Activated naive CD4-positive, alpha-beta T cell treated with anti-CD3 and anti-CD28 coated beads for 36 hours (primary cell): ENCODE measurements at regions not wholly inside any gene's neighbourhood (a gene's known extent, or its start where the extent isn't known, plus 50 kb on each side); places are given as distances from the start of the nearest gene placed in this dataset.

Source experiments
- CTCF ChIA-PET: fragments of 350-600 bp; sonication (Branson Sonifier 250); formaldehyde crosslinking; loops from one replicate; lab custom pipeline; 2021; ENCODE audit warnings: antibody characterized with exemption; lab: Charles Lee
- DNase-seq: peaks from one replicate; pipeline ENCODE4 v3.0.0-alpha.2; 2020
- H3K27ac Mint-ChIP-seq: one replicate; pipeline ENCODE4 v1.8.0; 2021; ENCODE audit warnings: mild to moderate bottlenecking, mixed read lengths
- H3K27me3 Mint-ChIP-seq: one replicate; pipeline ENCODE4 v1.8.0; 2021; ENCODE audit warnings: low read depth, mixed read lengths
- H3K36me3 Mint-ChIP-seq: one replicate; pipeline ENCODE4 v1.8.0; 2021; ENCODE audit warnings: low read depth, mixed read lengths
- H3K4me1 Mint-ChIP-seq: one replicate; pipeline ENCODE4 v1.8.0; 2021; ENCODE audit warnings: low read depth, mixed read lengths
- H3K4me3 Mint-ChIP-seq: one replicate; pipeline ENCODE4 v1.8.0; 2021; ENCODE audit warnings: mild to moderate bottlenecking, moderate library complexity, mixed read lengths
- H3K9me3 Mint-ChIP-seq: one replicate; pipeline ENCODE4 v1.8.0; 2021; ENCODE audit warnings: mixed read lengths
- intact Hi-C: fragments of 100-400 bp; cut with micrococcal nuclease; formaldehyde crosslinking; loops from one replicate; pipeline ENCODE4 v1.15.1; 2023

DNA sequence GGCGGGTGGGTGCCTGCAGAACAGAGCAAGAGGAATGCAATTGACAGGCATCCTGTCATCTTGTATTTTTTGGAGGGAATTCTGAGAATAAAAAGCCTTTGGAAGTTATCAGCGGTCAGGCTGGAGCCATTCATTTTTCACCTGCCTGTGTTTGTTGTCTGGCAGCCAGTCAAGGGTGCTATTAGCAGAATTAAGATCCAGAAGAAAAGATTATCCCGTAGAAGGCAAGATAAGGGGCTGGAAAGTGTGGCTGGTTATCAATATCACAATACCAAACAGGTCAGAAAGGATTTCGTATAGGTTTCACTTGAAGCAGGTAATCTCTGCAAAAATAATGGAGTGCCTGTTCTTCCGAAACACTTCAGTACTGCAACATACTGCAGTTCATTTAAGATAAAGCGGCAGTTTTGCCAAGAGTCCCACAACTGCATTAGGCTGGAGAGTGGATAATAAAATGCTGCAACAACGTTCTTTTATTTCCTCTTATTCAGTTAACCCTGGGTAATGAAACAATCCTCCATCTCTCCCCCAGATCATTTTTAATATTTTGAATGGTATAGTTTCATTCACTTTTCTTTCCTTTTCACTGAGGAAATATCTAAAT is 171.2 kb upstream of the CDKN3 start:
- H3K27ac Mint-ChIP-seq: no peak overlapping the region
- H3K36me3 Mint-ChIP-seq: no peaks in the 10 kb centered on the region
- H3K27me3 Mint-ChIP-seq: peaks cover 33% of the 10 kb centered on the region
- intact Hi-C loops: no loop called here
- no peak for DNase-seq
- no peaks in the 10 kb centered on the region for H3K9me3 Mint-ChIP-seq
- CTCF ChIA-PET: no interaction called here
- no peak overlapping the region for H3K4me3 Mint-ChIP-seq
- peaks cover 4% of the 10 kb centered on the region for H3K4me1 Mint-ChIP-seq

DNA sequence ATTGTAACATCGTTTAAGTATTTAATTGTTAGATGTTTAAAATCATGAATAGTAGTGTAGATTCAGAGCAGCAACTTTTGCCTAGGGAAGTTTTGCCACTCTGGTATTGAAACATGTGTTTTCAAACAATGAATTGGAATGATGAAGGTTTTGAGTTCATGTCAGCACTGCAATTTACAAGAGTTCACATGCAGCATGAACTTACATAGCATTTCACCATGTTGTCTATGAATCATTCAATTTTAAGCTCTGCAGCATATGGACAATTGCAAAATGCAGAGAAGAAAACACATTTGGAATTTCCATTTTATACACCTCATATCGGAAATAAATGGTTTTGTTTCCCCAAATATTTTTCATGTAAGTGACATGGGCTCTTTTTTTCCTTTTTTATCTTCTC is 170.7 kb upstream of the CDKN3 start:
- CTCF ChIA-PET: no interaction called here
- intact Hi-C loops: no loop called here
- Mint-ChIP-seq H3K27me3 (peaks cover 30% of the 10 kb centered on the region), H3K27ac (no peak overlapping the region), H3K36me3 (no peaks in the 10 kb centered on the region), H3K9me3 (no peaks in the 10 kb centered on the region), H3K4me3 (no peak overlapping the region), H3K4me1 (no peaks in the 10 kb centered on the region)
- DNase-seq: no peak

DNA sequence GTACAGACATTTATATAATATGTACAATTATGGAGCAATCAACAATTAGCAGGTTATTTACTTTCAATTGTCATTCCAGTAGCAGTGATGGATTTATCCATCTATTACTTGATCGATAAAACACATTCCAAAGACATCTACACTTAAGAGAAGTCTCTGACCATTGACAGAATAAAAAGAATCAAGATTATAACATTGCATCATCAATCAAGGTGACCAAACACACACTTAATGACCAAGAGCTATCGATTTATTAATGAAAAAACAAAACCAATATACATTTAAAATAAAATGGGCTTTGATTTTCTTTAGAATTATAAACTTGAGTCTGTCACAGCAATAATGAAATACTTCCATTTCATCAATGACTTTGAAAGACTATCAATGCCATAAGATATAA is 170.2 kb upstream of the CDKN3 start:
- Mint-ChIP-seq H3K4me1 (no peaks in the 10 kb centered on the region), H3K27ac (no peak overlapping the region), H3K9me3 (no peaks in the 10 kb centered on the region), H3K4me3 (no peak overlapping the region), H3K36me3 (no peaks in the 10 kb centered on the region), H3K27me3 (peaks cover 27% of the 10 kb centered on the region)
- intact Hi-C loops: no loop called here
- no peak for DNase-seq
- CTCF ChIA-PET: no interaction called here

DNA sequence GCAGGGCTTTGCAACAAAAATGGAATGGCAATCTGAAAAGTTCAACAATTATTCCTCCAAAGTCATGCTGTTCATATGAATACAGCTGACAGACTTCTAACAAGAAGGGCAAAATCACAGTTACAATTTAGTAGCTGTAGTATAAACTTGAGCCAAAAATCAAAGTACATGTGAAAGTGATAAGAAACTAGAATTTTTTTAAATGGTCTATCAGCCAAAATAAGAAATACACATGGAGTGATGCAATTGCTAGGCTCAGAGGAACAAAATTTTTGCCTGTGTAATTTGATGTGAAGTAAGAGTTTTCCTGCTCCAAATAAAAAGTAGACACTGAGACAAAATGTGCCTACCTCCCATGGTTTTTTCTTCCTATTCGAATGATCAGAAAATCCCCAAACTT is 167.7 kb upstream of the CDKN3 start:
- intact Hi-C loops: no loop called here
- DNase-seq: no peak
- Mint-ChIP-seq H3K4me1 (no peaks in the 10 kb centered on the region), H3K27ac (no peak overlapping the region), H3K9me3 (no peaks in the 10 kb centered on the region), H3K36me3 (no peaks in the 10 kb centered on the region), H3K27me3 (peaks cover 12% of the 10 kb centered on the region), H3K4me3 (no peak overlapping the region)
- CTCF ChIA-PET: no interaction called here

DNA sequence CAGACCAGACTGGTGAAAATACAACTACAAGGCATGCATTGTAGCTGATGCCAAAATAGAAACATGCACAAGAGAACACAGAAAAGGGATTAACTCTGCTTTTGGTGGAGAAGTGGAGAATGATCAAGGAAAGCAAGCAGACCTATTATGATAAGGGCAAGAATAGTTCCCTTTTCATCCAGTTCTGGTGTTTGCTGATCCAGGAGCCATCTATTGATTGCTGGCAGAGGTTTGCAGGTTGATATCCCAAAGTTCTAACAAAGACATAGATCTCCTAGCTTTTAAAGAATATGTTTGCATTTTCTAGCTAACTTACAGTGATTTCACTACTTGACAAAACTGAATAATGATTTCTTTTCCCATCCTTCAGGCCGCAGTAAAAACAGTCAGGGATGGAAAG is 166.2 kb upstream of the CDKN3 start:
- H3K9me3 Mint-ChIP-seq: no peaks in the 10 kb centered on the region
- DNase-seq: no peak
- H3K4me3 Mint-ChIP-seq: no peak overlapping the region
- CTCF ChIA-PET: no interaction called here
- H3K36me3 Mint-ChIP-seq: no peaks in the 10 kb centered on the region
- peaks cover 12% of the 10 kb centered on the region for H3K27me3 Mint-ChIP-seq
- no peaks in the 10 kb centered on the region for H3K4me1 Mint-ChIP-seq
- H3K27ac Mint-ChIP-seq: no peak overlapping the region
- intact Hi-C loops: no loop called here

DNA sequence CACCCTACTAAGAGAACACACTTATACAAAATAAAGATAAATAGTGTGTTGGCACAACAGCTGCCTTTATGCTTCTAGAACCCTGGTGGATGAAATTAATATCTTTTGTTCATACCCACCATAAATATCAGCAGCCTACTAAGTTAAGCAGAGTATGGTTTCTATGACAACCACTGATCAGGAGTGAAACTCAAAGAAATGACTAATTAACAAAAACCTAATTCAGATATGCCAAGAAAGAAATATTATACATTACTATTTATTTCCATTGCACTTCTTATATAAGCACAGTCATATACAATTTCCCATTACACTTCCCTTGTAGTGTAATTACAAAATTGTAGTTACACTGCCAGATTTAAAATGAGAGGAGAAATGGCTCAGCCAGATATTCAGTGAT is 164.1 kb upstream of the CDKN3 start:
- CTCF ChIA-PET: no interaction called here
- no peak overlapping the region for H3K4me3 Mint-ChIP-seq
- no peaks in the 10 kb centered on the region for H3K4me1 Mint-ChIP-seq
- H3K36me3 Mint-ChIP-seq: no peaks in the 10 kb centered on the region
- peaks cover 12% of the 10 kb centered on the region for H3K27me3 Mint-ChIP-seq
- no peak for DNase-seq
- H3K27ac Mint-ChIP-seq: no peak overlapping the region
- H3K9me3 Mint-ChIP-seq: no peaks in the 10 kb centered on the region
- intact Hi-C loops: no loop called here

DNA sequence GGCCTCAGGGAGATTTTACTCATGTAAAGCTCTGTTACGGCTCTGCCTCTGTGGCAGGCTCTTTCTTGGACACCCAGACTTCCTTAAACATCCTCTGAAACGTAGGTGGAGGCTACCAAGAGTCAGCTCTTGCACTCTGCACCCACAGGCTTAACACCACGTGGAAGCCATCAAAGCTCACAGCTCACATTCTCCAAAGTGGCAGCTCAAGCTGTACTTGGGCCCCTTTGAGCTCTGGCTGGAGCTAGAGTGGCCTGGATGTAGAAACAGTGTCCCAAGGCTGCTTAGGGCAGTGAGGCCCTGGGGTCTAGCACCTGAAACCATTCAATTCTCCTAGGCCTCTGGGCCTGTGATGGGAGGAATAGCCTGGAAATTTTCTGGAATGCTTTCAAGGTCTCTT is 155.3 kb upstream of the CDKN3 start:
- CTCF ChIA-PET: interaction anchor here (0.5 to 0.6 kb wide), 2 partner anchors 66 to 656 kb away, joined by 3 to 4 read pairs; no protein-coding TSS in a partner anchor
- Mint-ChIP-seq H3K36me3 (no peaks in the 10 kb centered on the region), H3K27ac (no peak overlapping the region), H3K4me3 (no peak overlapping the region), H3K9me3 (peaks cover 2% of the 10 kb centered on the region), H3K4me1 (no peaks in the 10 kb centered on the region), H3K27me3 (no peaks in the 10 kb centered on the region)
- DNase-seq: no peak
- intact Hi-C loops: no loop called here

DNA sequence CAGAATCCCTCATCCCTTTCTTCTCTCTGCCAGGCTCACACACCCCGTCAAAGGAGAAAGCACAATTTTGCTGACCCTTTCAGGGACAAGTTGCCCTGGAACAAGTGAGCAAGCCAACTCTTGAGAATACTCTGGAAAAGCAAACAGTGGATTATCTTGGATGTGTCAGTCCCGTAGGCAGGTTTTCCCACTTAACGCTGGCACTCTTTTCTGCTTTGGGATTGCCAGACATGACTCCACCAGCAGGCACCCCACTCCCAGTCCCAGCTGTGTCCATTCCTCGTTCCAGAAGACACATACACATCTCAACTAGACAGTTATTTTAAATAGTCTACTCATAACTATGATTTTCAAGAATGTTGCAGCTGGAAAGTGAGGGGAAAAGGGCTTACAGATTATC is 145.5 kb upstream of the CDKN3 start:
- intact Hi-C loops: no loop called here
- CTCF ChIA-PET: no interaction called here

DNA sequence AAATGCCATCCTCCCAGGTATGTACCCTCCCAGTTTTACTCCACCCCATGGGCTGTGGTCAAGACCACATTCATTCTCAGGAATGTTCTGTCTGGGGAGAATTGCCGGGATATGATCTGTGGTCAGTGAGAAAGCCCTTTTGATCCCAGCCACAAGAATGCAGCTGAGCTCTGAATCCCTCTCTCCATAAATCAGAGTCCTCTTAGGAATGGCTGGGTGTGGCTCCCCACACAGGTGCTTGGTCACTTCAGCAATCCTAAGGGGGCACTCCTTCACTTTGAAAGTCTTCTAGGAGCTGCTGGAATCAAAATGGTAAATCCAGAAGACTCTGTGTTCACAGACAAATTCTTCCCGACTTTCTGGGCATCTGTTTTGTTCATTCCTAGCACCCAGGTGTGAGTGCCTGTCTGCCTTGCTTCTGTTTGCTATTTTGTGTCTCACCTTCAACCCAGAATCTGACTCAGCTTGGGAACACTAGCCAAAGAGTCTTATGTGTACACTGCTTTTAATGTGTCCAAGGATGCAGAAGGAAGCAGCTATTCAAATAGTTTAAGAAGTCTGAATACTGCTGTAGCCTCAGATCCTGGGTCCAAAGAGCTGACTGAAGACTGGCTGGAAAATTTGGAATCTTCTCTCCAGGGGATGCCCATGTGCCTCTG is 144.6 kb upstream of the CDKN3 start:
- Mint-ChIP-seq H3K27ac (no peak overlapping the region), H3K9me3 (no peaks in the 10 kb centered on the region), H3K36me3 (no peaks in the 10 kb centered on the region), H3K27me3 (peaks cover 7% of the 10 kb centered on the region), H3K4me1 (peaks cover 8% of the 10 kb centered on the region), H3K4me3 (no peak overlapping the region)
- intact Hi-C loops: no loop called here
- CTCF ChIA-PET: no interaction called here
- no peak for DNase-seq

More for the DNA sequence above, 145.5 kb upstream of the CDKN3 start:
- Mint-ChIP-seq H3K27ac (no peak overlapping the region), H3K36me3 (no peaks in the 10 kb centered on the region), H3K4me3 (no peak overlapping the region), H3K9me3 (no peaks in the 10 kb centered on the region), H3K4me1 (peaks cover 8% of the 10 kb centered on the region), H3K27me3 (peaks cover 7% of the 10 kb centered on the region)
- no peak for DNase-seq

DNA sequence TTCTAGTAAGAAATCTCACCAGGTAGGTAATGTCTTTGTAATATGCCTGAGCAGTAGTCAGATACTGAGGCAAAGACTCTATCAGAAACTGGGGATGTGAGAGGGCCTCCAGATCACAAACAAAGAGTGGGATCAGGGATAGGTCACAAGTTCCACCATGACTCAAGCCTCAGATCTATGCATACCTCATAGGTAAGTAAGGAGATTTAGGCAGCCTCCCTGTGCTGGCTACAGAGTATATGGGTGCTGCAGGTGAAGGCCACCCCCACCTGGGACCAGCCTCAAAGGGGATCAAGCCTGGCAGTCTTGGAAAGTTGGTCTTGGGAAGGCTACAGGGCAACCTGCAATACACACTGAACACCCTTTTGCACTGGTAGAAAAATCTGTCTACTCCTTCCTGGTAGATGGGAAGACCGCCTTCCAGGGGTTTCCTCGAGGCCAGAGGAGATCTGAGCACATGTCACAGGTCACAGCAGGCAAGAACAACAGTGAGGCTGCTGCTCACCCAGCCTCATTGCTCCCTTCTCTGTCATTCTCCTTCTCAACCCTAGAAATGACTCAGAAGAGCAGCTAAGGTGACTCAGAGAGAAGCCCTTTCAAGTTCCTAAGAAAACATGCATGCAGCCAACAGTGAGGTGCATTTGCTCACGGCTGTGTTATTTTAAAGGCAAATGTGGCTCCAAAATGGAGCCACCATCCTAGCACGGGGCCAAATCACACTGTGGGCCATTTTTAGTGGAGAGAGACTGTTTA is 143.4 kb upstream of the CDKN3 start:
- intact Hi-C loops: no loop called here
- Mint-ChIP-seq H3K27ac (no peak overlapping the region), H3K4me1 (peaks cover 8% of the 10 kb centered on the region), H3K9me3 (no peaks in the 10 kb centered on the region), H3K4me3 (no peak overlapping the region), H3K36me3 (no peaks in the 10 kb centered on the region), H3K27me3 (peaks cover 5% of the 10 kb centered on the region)
- CTCF ChIA-PET: no interaction called here
- DNase-seq: peak; percentile 46

DNA sequence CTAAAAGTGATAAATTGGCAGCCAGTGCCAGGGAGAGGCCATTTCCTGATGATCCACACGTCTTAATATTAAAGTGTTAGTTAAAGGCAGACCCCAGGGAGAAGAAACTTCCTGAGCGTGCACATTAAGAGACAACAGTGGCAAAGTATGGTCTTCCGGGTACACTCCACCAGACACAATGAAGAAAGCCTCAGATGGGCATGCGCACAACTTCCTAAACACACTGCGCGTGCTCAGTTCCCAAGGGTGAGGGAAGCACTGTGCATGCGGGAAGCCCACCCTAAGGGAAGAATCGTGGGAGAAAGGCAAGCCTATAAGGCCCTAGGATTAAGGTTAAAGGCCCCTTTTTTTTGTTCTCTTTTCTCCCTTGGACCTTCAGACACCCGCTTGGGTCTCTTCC is 140.7 kb upstream of the CDKN3 start:
- no peaks in the 10 kb centered on the region for H3K9me3 Mint-ChIP-seq
- no peak overlapping the region for H3K4me3 Mint-ChIP-seq
- intact Hi-C loops: no loop called here
- H3K27me3 Mint-ChIP-seq: peaks cover 4% of the 10 kb centered on the region
- H3K27ac Mint-ChIP-seq: no peak overlapping the region
- CTCF ChIA-PET: no interaction called here
- H3K36me3 Mint-ChIP-seq: no peaks in the 10 kb centered on the region
- peaks cover 8% of the 10 kb centered on the region for H3K4me1 Mint-ChIP-seq
- no peak for DNase-seq

DNA sequence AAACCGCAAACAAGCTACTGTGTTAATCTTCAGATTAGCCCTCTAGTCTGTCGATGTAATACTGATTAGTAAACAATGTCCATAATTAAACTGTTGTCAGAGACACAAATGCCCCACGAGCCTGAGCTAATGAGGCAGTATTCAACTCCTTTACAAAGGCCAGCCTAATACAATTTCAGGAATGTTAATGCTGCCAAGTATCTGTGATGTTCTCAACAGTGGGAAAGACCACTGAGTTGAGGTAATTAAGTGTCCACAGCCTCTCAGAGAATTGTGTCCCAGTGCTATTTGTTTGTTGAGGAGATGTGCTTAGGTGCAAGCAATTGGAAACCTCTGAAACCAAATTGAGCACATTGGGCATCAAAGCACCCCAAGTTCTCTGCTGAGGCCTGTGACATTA is 139.4 kb upstream of the CDKN3 start:
- CTCF ChIA-PET: no interaction called here
- H3K36me3 Mint-ChIP-seq: no peaks in the 10 kb centered on the region
- intact Hi-C loops: no loop called here
- H3K4me3 Mint-ChIP-seq: no peak overlapping the region
- peaks cover 8% of the 10 kb centered on the region for H3K4me1 Mint-ChIP-seq
- no peaks in the 10 kb centered on the region for H3K9me3 Mint-ChIP-seq
- no peak for DNase-seq
- H3K27me3 Mint-ChIP-seq: peaks cover 4% of the 10 kb centered on the region
- H3K27ac Mint-ChIP-seq: no peak overlapping the region

DNA sequence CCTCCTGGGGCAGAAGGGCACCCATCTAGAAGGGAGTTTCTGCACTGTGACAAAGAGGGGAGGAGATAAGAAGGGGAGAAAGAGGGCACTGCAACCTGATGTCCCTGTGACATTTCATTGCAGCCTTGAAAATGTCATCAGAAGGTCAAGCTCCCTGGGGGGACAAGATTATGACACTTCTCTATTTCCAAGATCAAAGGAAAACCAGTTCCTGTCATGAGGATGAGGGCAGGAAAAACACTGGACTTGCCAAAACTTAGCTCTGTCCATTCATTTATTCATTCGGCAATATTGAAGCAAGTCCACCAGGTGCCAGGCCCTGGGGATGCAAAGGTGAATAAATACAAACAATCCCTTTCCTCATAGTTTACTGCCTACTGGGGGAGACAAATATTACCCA is 138.4 kb upstream of the CDKN3 start:
- no peak for DNase-seq
- H3K27ac Mint-ChIP-seq: no peak overlapping the region
- H3K27me3 Mint-ChIP-seq: peaks cover 5% of the 10 kb centered on the region
- H3K4me1 Mint-ChIP-seq: peaks cover 4% of the 10 kb centered on the region
- no peaks in the 10 kb centered on the region for H3K9me3 Mint-ChIP-seq
- no peak overlapping the region for H3K4me3 Mint-ChIP-seq
- no peaks in the 10 kb centered on the region for H3K36me3 Mint-ChIP-seq
- CTCF ChIA-PET: no interaction called here
- intact Hi-C loops: no loop called here
